DMS114 treated with DMSO at 0.1 percent for 48 hours (cell line): ENCODE measurements at regions not wholly inside any gene's neighbourhood (a gene's known extent, or its start where the extent isn't known, plus 50 kb on each side); places are given as distances from the start of the nearest gene placed in this dataset.
"Not testable (repeated sequence)": the region's sequence is repeated elsewhere in the genome, so short reads cannot be mapped to it uniquely, and the experiment has no call there.

Experiments
- DNase-seq: peaks from one replicate; lab custom pipeline; 2025; ENCODE audit not compliant: unreplicated experiment; lab: John Stamatoyannopoulos, UW

GRCh38 chr16:9337308-9338032 lies 246.0 kb downstream of the HAPSTR1 start:
- DNase-seq, result no peak

- DNase-seq, result no peak
These were observed 246.6 kb downstream of the HAPSTR1 start for GRCh38 chr16:9338068-9338467.

- no peak for DNase-seq
These were observed 247.1 kb downstream of the HAPSTR1 start for GRCh38 chr16:9338510-9338909.

GRCh38 chr16:9340526-9341256 lies 249.2 kb downstream of the HAPSTR1 start:
- DNase-seq, result no peak

- DNase-seq, result no peak
These were observed 251.8 kb downstream of the HAPSTR1 start for GRCh38 chr16:9343276-9343675.

GRCh38 chr16:9344508-9344907 lies 253.1 kb downstream of the HAPSTR1 start:
- DNase-seq, result no peak

- no peak for DNase-seq
These were observed 253.6 kb downstream of the HAPSTR1 start for GRCh38 chr16:9345046-9345445.

GRCh38 chr16:9345880-9346279 lies 254.4 kb downstream of the HAPSTR1 start:
- no peak for DNase-seq

GRCh38 chr16:9348912-9349311 lies 257.5 kb downstream of the HAPSTR1 start:
- no peak for DNase-seq

GRCh38 chr16:9349373-9349960 lies 258.0 kb downstream of the HAPSTR1 start:
- not testable (repeated sequence) for DNase-seq

- not testable (repeated sequence) for DNase-seq
These were observed 258.8 kb downstream of the HAPSTR1 start for GRCh38 chr16:9350119-9350799.

- DNase-seq, result no peak
These were observed 260.0 kb downstream of the HAPSTR1 start for GRCh38 chr16:9351440-9351839.

- no peak for DNase-seq
These were observed 260.5 kb downstream of the HAPSTR1 start for GRCh38 chr16:9351841-9352434.

- DNase-seq, result no peak
These were observed 266.4 kb downstream of the HAPSTR1 start for GRCh38 chr16:9357829-9358228.

GRCh38 chr16:9360075-9360474 lies 268.6 kb downstream of the HAPSTR1 start:
- no peak for DNase-seq

- no peak for DNase-seq
These were observed 270.6 kb downstream of the HAPSTR1 start for GRCh38 chr16:9362050-9362449.

- no peak for DNase-seq
These were observed 271.2 kb downstream of the HAPSTR1 start for GRCh38 chr16:9362604-9363003.

- DNase-seq, result no peak
These were observed 272.1 kb downstream of the HAPSTR1 start for GRCh38 chr16:9363520-9363919.

GRCh38 chr16:9364721-9365369 lies 273.4 kb downstream of the HAPSTR1 start:
- no peak for DNase-seq

- DNase-seq, result no peak
These were observed 273.9 kb downstream of the HAPSTR1 start for GRCh38 chr16:9365370-9365728.
